Calu3 (cell line): ENCODE measurements at regions not wholly inside any gene's neighbourhood (a gene's known extent, or its start where the extent isn't known, plus 50 kb on each side); places are given as distances from the start of the nearest gene placed in this dataset.

Experiments
- BruUV-seq: library from RNA; stranded (reverse); fragments of 400-500 nt; replicated peaks from 2 replicates; lab custom pipeline; 2021; lab: Mats Ljungman, UMichigan
- CTCF ChIA-PET: fragments of 300-600 bp; sonication (Branson Sonifier 250); formaldehyde crosslinking; loops from one replicate; lab custom pipeline; 2022; ENCODE audit warnings: antibody characterized with exemption; lab: Charles Lee
- DNase-seq: peaks from one replicate; pipeline ENCODE4 v3.0.0; 2022
- H3K27ac Mint-ChIP-seq: one replicate; pipeline ENCODE4 v1.8.0; 2022; ENCODE audit warnings: mixed read lengths; ENCODE audit not compliant: unreplicated experiment
- H3K27me3 Mint-ChIP-seq: one replicate; pipeline ENCODE4 v1.8.0; 2022; ENCODE audit warnings: mixed read lengths; ENCODE audit not compliant: unreplicated experiment
- H3K36me3 Mint-ChIP-seq: one replicate; pipeline ENCODE4 v1.8.0; 2022; ENCODE audit warnings: mild to moderate bottlenecking, moderate library complexity, mixed read lengths; ENCODE audit not compliant: insufficient read depth, unreplicated experiment
- H3K4me1 Mint-ChIP-seq: one replicate; pipeline ENCODE4 v1.8.0; 2022; ENCODE audit warnings: mild to moderate bottlenecking, low read depth, mixed read lengths; ENCODE audit not compliant: unreplicated experiment
- H3K4me3 Mint-ChIP-seq: one replicate; pipeline ENCODE4 v1.8.0; 2022; ENCODE audit warnings: mild to moderate bottlenecking, low read depth, moderate library complexity, mixed read lengths; ENCODE audit not compliant: unreplicated experiment
- H3K9me3 Mint-ChIP-seq: one replicate; pipeline ENCODE4 v1.8.0; 2022; ENCODE audit warnings: low read depth, mixed read lengths; ENCODE audit not compliant: unreplicated experiment
- CTCF ChIP-seq: fragments of 200-600 bp; IDR thresholded peaks from one replicate; pipeline ENCODE4 v1.8.0; 2022; ENCODE audit warnings: antibody characterized with exemption; ENCODE audit not compliant: unreplicated experiment
- intact Hi-C: fragments of 100-400 bp; cut with micrococcal nuclease; formaldehyde crosslinking; loops from one replicate; pipeline ENCODE4 v1.10.0; 2022; ENCODE audit not compliant: unreplicated experiment

GRCh38 chr2:88859461-88859860 is 168.0 kb downstream of the RPIA start:
- no peaks in the 10 kb centered on the region for H3K9me3 Mint-ChIP-seq

GRCh38 chr2:88860421-88861075 is 169.1 kb downstream of the RPIA start:
- Mint-ChIP-seq H3K36me3 (no peaks in the 10 kb centered on the region), H3K9me3 (no peaks in the 10 kb centered on the region), H3K4me3 (no peak overlapping the region), H3K27ac (no peak overlapping the region), H3K4me1 (peaks cover 19% of the 10 kb centered on the region), H3K27me3 (peaks cover 39% of the 10 kb centered on the region)
- intact Hi-C loops = no loop called here
- no peak for TF ChIP-seq CTCF
- BruUV-seq = no TSS peak
- DNase-seq = no peak
- CTCF ChIA-PET = interaction anchor here (0.6 to 1.0 kb wide), 2 partner anchors 33 to 503 kb away, joined by 3 read pairs; no protein-coding TSS in a partner anchor

More at GRCh38 chr2:88859461-88859860, 168.0 kb downstream of the RPIA start:
- CTCF ChIA-PET = no interaction called here
- peaks cover 28% of the 10 kb centered on the region for H3K27me3 Mint-ChIP-seq
- no peaks in the 10 kb centered on the region for H3K36me3 Mint-ChIP-seq
- H3K4me1 Mint-ChIP-seq = peaks cover 19% of the 10 kb centered on the region
- no peak for DNase-seq
- TF ChIP-seq CTCF = no peak
- intact Hi-C loops = no loop called here
- no TSS peak for BruUV-seq
- no peak overlapping the region for H3K27ac Mint-ChIP-seq
- H3K4me3 Mint-ChIP-seq = no peak overlapping the region

- CTCF ChIA-PET = no interaction called here
Observed at GRCh38 chr2:88865801-88866371, 174.4 kb downstream of the RPIA start.

GRCh38 chr2:88866756-88867155 is 175.3 kb downstream of the RPIA start:
- Mint-ChIP-seq H3K4me1 (no peaks in the 10 kb centered on the region), H3K27me3 (peaks cover 60% of the 10 kb centered on the region), H3K36me3 (no peaks in the 10 kb centered on the region), H3K9me3 (no peaks in the 10 kb centered on the region), H3K4me3 (no peak overlapping the region), H3K27ac (no peak overlapping the region)
- no TSS peak for BruUV-seq
- intact Hi-C loops = no loop called here
- DNase-seq = no peak
- TF ChIP-seq CTCF = no peak
- CTCF ChIA-PET = no interaction called here

More at GRCh38 chr2:88865801-88866371, 174.4 kb downstream of the RPIA start:
- TF ChIP-seq CTCF = no peak
- DNase-seq = no peak
- H3K36me3 Mint-ChIP-seq = no peaks in the 10 kb centered on the region
- BruUV-seq = no TSS peak
- peaks cover 66% of the 10 kb centered on the region for H3K27me3 Mint-ChIP-seq
- no peaks in the 10 kb centered on the region for H3K9me3 Mint-ChIP-seq
- H3K27ac Mint-ChIP-seq = no peak overlapping the region
- intact Hi-C loops = no loop called here
- no peak overlapping the region for H3K4me3 Mint-ChIP-seq
- H3K4me1 Mint-ChIP-seq = no peaks in the 10 kb centered on the region
